K562 (cell line): ENCODE measurements at regions not wholly inside any gene's neighbourhood (a gene's known extent, or its start where the extent isn't known, plus 50 kb on each side); places are given as distances from the start of the nearest gene placed in this dataset.

ENCODE experiments used
- CTCF ChIP-seq, 3 experiments: IDR thresholded peaks in 2 of 3; conservative IDR thresholded peaks in 1 of 3; 2 replicates each; pipeline ENCODE4 v1.5.1; 2011 to 2012; ENCODE audit warnings: low read length in 3 of 3, mild to moderate bottlenecking in 3 of 3, control low read depth in 2 of 3, improper control_type of control experiment in 1 of 3, inconsistent platforms in 1 of 3, low read depth in 1 of 3, mixed read lengths in 1 of 3, moderate library complexity in 1 of 3; ENCODE audit not compliant: insufficient read depth in 2 of 3
- EZH2 ChIP-seq: IDR thresholded peaks from 2 replicates; pipeline ENCODE4 v1.6.1; 2012; ENCODE audit warnings: low read depth, mild to moderate bottlenecking, inconsistent platforms, low read length, borderline replicate concordance
- HIVEP1 ChIP-seq: fragments of 250-450 bp; sonication (Bioruptor Pico); IDR thresholded peaks from 2 replicates; pipeline ENCODE4 v1.4.0; 2020; ENCODE audit warnings: mild to moderate bottlenecking
- MYNN ChIP-seq, 2 experiments: sonication (generic); formaldehyde crosslinking in 1 of 2; IDR thresholded peaks; 2 replicates each; pipeline versions ENCODE4 v1.5.0 to v1.6.1; 2016 to 2020; ENCODE audit warnings: antibody characterized with exemption in 1 of 2, missing genetic modification reagents in 1 of 2
- PTBP1 ChIP-seq: fragments of 200-400 bp; formaldehyde crosslinking; IDR thresholded peaks from 2 replicates; pipeline ENCODE4 v1.6.1; 2017; ENCODE audit warnings: low read depth, low read length
- SP1 ChIP-seq: sonication (generic); formaldehyde crosslinking; IDR thresholded peaks from 2 replicates; pipeline ENCODE4 v1.8.1; 2022; ENCODE audit warnings: mild to moderate bottlenecking, missing genetic modification reagents
- XRCC3 ChIP-seq: fragments of 450-650 bp; IDR thresholded peaks from 2 replicates; pipeline ENCODE4 v1.6.1; 2017; ENCODE audit warnings: mild to moderate bottlenecking, moderate library complexity
- YY1 ChIP-seq, 3 experiments: IDR thresholded peaks; 2 replicates each; pipeline ENCODE4 v1.6.1; 2011; ENCODE audit warnings: low read length in 2 of 3, mild to moderate bottlenecking in 2 of 3, moderate library complexity in 2 of 3, borderline replicate concordance in 1 of 3, control low read depth in 1 of 3, low read depth in 1 of 3; ENCODE audit not compliant: insufficient read depth in 3 of 3, insufficient replicate concordance in 2 of 3, control insufficient read depth in 1 of 3, insufficient read length in 1 of 3; ENCODE audit errors: extremely low read depth in 1 of 3
- ZBTB7A ChIP-seq: IDR thresholded peaks from 2 replicates; pipeline ENCODE4 v1.6.1; 2011; ENCODE audit warnings: low read depth, mild to moderate bottlenecking, low read length, moderate library complexity, borderline replicate concordance; ENCODE audit not compliant: control insufficient read depth
- ZEB2 ChIP-seq: fragments of 450-650 bp; IDR thresholded peaks from 2 replicates; pipeline ENCODE4 v1.6.1; 2016
- ZNF121 ChIP-seq: sonication (generic); formaldehyde crosslinking; conservative IDR thresholded peaks from 2 replicates; pipeline ENCODE4 v1.8.0; 2022; ENCODE audit warnings: missing genetic modification reagents

GRCh38 chr16:64321881-64322280, 800.0 kb downstream of the CDH11 start:
- TF ChIP-seq PTBP1 = no peak
- no peak for TF ChIP-seq ZBTB7A
- TF ChIP-seq CTCF (IDR thresholded peaks at IDR 0.05 in 2 of 3, conservative IDR thresholded peaks at IDR 0.05 in 1 of 3; ENCODE audit: insufficient read depth in 2 of 3, low read depth in 1 of 3, low read length in 3 of 3) = no peak
- no peak for TF ChIP-seq YY1 (IDR thresholded peaks at IDR 0.05; ENCODE audit: borderline replicate concordance in 1 of 3, control insufficient read depth in 1 of 3, extremely low read depth in 1 of 3, insufficient read depth in 3 of 3, insufficient read length in 1 of 3, insufficient replicate concordance in 2 of 3, low read depth in 1 of 3, low read length in 2 of 3)
- TF ChIP-seq ZEB2 = no peak
- TF ChIP-seq ZNF121 = no peak
- TF ChIP-seq MYNN (IDR thresholded peaks at IDR 0.05) = no peak
- TF ChIP-seq MYNN (CRISPR knock-in tag; IDR thresholded peaks at IDR 0.05) = no peak
- TF ChIP-seq HIVEP1 (CRISPR knock-in tag) = no peak
- no peak for TF ChIP-seq XRCC3
- no peak for TF ChIP-seq EZH2
- no peak for TF ChIP-seq SP1 (CRISPR knock-in tag)
